GM18858 (cell line): ENCODE measurements at regions not wholly inside any gene's neighbourhood (a gene's known extent, or its start where the extent isn't known, plus 50 kb on each side); places are given as distances from the start of the nearest gene placed in this dataset.

Source experiments
- ATAC-seq: cut with Tn5 transposase; IDR thresholded peaks from one replicate; pipeline ENCODE4 v1.9.1; 2021; ENCODE audit not compliant: unreplicated experiment

DNA sequence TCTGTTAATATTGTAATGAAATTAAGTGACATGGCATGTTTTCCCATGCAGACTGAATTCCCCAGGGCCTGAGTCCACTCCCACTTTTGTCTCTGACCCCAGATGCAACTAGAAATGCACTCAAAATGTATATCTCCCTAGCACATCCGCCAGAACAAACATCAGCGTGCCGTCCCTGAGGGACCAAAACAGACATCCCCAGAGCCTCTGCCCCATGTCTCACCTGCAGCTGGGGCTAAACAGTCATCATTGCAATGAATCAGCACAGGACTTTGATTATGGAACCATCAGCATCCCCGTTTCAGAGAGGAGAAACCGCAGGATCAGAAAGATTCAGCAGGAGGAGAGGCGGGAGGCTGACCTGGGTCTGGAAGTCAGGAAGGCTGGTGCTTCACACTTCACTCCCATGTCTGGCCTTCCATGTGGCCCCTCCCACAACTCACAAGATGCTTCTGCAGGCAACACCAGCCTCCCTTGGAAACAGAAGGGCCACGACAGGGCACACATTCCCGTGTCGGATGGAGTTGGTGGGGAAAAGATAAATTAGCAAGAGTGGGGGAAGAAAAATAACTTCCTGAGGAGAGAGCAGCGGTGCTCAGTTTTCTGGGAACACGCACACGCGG, 130.6 kb upstream of the VSTM2B start:
- no peak for ATAC-seq

DNA sequence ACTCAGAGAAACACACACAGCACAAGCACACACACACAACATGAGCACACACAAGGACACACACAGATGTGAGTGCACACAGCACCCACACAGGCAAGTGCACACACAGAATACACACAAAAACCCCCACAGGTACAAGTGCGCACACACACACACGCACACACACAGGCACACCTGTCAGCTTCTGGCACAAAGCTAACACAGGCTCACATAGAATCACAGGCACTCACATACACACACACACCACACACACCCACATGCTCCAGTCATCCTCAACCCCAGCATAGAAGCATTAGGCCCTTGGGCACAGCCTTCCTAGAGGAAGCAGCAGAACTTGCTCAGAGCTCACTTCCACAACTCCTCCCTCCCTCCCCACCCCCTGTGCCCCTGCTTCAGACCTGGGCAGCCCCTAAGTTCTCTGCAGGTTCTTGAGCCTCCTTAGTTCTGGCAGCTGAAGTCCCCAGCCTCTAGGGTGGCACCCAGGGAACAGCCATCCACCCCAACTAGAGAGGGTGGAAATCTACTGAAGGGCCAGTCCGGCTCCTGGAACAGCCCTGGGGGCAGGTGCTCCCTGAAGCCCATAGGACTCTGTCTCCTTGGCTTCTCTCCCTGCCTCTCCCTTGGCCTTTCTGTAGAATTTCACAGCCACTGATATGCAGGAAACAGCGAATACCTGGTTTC, 129.9 kb upstream of the VSTM2B start:
- no peak for ATAC-seq

DNA sequence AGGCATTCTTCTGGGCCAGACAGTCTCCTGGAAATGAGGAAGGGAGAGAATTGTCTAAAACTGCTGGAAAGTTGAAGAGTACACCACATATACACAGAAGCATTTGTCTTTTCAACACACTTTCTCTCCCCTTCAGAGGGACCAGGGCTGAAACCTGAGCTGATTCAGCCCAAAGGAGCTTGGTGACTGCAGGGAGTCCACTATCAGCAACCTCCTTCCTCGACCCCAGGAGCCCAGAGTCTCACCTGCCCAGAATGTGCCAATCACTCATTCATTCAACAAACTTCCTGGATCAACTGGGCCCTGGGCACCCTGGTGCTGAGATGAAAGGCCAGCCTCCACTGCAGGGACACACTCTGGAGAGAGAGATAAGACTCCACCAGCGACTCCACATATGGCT, 128.9 kb upstream of the VSTM2B start:
- no peak for ATAC-seq

DNA sequence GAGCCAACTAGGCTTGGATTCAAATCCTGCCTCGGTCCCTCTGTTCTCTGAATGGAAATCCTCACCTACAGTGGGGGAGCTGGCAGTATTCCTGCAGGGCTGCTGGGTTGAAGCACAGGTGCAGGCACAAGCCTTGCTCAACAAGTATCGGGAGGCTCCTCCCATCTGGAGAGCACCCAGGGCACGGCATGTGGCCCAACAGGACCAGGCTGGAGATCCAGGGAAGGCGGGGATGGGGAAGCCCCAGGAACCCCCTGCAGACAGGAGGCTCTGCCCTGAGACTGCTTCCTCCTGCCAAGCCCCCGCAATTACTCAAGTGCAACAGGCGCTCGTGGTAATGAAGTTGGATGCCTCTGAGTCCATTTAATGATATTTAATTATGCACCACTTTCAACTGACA, 128.0 kb upstream of the VSTM2B start:
- ATAC-seq: no peak

DNA sequence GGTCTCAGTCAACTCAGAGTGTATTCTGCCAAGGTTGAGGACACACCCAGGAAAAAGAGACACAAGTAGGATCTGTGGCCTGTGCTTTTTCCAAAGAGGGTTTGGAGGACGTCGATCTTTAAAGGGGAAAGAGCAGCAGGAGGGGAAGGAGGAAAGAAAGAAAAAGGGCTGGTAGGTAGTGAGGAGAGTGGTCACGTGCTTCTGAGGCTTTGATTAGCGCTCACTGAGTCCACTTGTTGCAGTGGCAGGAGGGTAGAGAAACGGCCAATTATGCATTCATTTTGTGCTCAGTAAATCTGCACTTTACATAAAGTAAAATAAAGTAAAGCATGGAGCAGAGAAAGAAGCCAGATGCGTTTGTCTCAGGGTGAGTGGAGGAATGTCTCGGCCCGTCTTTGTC, 126.0 kb upstream of the VSTM2B start:
- ATAC-seq: no peak

DNA sequence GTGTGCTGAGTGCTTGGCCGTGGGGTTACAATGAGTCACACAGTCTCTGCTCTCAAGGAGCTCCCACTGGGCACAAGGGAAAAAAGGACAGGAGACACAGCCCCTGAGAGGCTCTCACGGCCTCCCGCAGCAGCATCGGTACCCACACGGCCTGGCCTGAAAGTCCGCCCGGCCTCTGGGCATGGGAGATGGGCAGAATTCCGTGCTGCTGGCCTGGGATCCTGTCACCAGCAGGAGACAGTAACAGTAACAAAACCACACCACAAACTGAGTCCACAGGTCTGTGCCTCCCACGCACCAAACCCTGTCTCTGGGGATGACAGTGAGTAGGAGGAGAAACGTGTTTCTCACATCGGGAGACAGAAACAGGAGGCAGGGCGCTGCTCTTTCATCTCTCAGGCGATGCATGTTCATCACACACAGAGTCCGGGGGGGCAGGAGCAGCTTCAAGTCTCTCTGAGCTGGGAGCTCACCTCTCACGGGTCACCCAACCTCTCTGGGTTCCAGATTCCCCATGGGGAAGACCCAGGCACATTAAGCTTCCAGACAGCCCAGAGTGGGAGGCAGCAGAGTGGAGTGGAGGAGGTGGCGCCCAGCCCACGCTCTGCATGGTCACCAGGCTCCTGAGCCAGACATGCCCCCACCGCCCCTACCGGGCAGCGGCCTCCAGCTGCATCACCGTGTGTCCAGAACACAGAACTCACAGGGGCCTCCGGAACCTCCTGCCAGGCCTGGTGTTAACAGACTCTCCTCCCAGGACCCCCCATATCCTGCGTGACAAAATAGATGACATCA, 124.7 kb upstream of the VSTM2B start:
- ATAC-seq: no peak

DNA sequence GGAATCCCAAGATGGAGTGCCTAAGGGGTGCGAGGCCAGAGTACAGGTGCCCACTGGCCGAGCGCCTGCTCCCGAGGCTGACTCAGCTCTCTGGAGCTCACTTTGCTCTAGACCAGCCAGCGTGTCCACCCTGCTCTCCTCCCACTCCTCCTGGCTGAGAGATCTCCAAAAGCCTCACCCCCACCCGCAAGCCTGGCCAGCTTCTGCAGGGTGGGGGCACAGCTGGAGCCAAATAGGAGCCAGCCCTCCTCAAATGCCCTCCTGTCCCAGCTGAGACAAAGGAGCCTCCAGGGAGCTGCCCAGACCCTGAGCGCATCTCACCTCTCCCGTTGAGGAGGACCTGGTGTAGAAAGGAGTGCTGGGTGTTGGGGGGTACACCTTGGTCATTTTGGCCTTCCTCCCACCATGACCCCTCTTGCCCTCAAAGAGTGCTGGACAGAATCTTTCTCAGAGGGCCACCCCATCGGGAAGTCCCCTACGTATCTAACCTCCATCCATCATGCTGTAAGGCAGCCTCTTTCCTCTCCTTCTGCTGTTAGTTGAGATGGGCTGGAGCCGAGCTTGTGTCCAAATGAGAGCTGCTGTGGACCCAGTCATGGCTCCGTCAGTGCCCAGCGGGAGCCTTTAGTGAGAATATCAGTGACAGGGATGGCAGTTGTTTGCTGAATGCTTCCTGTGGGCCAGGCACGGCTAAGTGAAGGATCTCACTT, 123.9 kb upstream of the VSTM2B start:
- ATAC-seq: no peak

DNA sequence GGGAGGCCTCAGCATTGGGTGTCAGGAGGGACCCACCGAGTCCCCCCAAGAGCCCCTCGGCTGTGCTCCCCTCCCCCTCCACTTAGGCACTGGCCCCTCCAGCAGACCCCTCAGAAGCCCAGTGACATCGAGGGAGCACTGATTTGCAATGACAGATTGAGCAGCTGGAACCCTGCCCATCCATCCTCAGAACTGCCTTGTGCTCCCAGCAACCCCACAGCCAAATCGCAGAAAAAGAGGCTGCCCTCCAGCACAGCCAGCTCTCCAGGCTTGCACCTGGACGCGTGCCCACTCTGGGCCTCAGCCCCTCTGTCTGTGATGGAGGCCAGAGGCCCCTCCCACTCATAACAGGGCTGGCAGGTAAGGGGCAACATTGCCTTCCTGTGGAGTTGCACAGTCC, 123.2 kb upstream of the VSTM2B start:
- no peak for ATAC-seq

DNA sequence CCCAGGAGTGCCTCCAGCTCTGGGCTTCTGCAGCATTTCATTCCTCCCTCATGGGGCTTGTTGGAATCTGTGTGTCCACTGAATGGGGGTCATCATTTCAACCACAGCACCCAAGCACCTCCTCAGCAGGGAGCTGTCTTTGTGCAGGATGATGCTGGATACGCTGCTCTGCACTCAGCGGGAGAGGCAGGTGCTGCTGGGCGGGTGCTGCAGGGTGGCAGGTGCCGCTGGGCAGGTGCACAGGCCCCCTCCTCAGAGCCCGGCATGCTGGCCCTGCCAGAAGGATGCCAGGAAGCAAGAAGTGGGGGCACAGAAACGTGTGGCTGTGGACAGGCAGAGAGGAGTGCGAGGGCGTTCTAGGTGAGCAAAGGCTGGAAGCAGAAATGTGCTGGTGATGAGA, 121.8 kb upstream of the VSTM2B start:
- ATAC-seq: no peak

DNA sequence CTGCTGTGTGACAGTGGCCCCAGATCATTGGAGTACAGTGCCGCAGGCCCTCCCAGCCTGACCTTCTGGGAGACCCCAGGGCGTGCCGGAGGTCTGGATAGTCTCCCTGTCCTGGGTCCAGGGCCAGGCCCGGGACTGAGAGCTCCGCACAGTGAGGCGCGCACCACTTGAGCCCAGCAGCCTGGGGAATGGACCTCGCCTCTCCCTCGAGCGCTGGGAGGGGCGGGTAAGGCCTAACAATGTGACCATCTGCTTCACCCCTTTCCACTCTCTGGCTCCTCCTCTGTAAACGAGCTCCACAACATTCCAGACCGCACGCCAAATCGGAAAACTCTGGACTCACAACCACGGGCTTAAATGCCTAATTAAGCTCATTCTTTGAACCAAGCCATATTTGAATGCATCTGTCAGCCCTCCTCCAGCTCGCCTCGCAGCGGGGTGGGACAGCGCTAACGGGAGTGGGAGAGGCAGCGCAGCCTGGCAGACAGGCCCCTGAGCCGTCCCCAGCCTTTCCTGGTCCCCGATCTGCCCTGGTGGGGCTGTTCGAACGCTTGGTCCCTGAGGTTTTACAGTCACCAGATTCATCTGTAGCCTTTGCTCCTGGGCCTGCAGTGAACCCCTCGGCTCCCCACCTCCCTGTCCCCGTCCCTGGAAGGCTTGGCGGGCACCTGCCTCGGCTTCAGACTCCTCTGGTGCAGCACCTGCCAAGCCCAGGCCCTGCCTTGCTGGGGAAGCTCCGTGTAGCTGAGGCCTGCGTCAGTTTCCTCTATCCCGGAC, 120.7 kb upstream of the VSTM2B start:
- ATAC-seq: no peak

DNA sequence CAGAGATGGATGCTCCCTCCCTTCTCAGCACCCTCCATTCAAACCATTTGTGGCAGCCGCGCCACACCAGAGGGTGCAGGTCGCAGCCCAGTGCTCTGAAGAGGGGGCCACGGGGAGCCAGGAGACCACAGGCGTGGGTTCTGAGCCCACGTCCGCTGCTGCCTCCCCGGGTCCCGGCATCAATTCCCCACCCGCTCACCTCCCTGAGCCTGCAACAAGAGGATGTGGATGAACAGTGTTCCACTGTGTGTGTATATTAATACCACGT, 120.1 kb upstream of the VSTM2B start:
- ATAC-seq: no peak

DNA sequence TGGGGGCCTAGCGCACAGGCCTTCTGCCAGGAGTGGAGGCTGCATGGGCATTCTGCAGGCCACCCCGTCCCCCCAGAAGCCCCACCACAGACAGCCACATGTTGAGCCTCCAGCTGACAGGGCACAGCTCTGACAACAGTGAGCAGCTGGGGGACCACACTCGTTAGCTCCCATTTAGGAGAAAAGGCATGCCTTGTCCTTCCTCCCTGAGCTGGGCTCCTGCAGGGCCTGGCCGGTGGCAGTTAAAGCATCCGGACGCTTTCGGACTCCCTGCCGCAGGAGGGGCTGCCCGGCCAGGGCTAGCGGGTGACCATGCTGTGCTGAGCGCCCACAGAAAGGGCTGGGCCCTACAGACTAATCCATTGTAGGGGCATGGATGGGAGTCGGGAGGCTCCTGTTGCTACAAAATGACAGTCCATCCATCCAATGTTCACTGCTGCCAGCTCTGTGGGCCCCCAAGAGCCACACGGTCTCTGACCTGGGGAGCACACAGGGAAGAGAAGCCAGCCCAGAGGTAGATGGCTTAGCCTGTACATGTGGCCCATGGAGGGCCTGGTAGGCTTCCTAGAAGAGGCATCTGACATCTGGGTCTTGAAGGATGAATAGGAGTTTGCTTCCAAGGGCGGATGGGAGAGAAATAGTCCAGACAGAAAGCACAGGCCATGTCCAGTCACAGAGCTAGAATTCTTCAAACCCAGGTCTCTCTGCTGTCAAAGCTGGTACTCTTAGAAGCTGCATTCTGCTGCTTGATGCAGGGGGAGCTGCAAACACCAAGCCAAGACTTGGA, 116.5 kb upstream of the VSTM2B start:
- no peak for ATAC-seq

DNA sequence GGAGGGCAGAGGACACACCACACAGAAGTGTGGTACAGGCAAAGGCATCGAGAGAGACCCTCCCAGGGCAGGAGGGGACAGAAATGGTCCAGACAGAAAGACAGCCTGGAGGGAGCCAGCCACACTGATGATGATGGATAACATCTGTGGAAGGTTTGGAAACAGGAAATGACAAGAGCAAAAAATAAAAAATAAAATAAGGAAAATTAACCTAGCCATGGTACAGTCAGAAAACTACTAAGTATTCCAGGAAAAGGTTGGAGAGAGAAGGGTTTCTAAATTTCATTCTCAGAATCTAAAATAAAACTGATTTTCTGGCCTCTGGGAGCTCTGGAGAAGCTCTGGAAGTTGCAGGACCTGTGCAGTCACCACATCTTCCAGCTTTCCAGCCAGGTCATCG, 115.2 kb upstream of the VSTM2B start:
- ATAC-seq: no peak

DNA sequence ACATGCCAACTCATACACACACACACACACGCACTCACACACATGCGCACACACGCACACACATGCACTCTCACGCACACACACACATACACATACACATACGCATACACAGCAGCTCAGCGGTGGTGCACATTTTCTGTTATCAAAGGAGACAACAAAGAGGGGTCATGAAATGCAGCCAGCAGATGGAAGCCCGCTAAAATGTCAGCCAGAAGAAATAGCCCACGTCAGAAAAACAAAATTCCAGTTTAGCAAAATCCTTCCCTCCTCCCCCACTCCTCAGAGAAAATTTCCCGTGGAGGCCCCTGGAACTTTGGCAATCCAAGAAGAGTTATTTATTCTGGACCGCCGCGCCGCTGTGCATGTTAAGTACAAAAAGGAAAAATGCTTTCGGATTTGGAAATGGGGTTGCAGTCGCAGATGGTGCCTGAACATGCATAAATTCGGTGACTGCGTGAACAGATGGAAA, 114.6 kb upstream of the VSTM2B start:
- no peak for ATAC-seq

DNA sequence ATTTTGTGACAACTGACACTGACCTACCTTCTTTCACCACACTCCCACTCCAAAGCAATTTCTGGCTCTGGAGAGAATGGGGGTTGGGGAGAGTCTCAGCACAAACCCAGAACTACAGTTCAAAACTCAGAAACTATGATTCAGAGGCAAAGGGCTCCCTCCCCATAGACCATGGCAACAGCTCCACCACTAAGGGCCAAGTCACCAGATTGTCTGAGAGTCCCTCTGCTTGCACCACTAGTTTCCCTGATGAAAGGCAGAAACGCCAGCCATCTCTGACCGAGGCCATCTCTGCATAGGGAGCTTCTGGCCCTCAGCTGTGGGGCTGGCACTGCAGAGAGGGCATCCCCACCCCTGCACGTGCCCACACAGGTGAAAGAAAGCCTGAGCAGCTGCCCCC, 112.4 kb upstream of the VSTM2B start:
- no peak for ATAC-seq

DNA sequence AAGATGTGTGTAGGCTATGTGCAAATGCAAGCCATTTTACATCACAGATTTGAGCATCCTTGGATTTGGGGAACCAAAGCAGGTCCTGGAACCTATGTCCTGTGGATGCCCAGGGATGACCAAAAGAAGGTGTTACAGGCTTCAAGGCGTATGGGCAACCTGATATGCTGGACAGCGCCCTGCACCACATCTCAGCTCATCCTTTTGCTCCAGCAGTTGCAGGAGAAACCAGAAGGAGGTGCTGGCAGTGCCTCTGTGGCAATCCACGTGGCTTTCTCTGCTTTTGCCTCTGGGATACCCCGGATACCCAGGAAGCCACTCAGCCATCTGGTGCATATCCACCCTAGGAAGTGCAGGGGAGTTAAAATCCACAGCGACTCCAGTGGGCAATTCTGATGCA, 110.3 kb upstream of the VSTM2B start:
- ATAC-seq: no peak

DNA sequence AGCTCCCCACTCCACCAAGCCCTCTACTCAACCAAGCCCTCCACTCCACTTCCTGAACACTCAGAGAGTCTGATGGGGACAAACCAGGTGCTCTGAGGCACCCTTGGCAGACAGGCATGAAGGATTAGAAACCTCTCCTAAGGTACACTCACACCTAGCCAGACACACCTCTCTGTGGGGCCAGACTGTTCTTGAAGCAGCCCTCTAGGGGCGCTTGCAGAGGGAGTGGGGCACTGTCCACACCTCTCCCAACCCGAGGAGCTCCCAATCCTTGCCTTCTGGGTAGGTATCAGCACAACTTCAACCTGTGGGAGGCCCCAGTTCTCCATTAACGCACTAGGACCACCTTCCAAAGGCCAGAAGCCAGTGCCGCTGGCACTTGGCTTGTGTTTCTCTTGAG, 108.7 kb upstream of the VSTM2B start:
- ATAC-seq: no peak

DNA sequence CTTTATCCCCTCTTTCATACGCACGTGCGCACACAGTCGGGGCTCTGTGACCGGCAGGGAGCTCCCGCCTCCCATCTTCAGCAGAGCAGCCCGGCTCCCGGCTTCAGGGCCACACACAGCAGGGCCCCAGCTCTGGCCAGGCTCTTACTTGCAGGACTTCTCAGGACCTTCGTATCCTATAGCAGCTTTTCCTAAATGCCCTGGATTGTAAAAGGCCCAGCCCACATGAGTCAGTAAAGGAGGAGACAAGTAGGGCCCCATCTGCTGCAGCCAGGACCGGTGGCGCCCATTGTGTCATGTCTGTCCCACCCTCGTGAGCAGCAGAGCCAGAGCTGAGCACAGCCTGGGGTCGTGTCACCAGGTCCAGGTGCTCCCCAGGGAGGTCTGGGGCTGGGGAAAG, 107.6 kb upstream of the VSTM2B start:
- ATAC-seq: no peak

DNA sequence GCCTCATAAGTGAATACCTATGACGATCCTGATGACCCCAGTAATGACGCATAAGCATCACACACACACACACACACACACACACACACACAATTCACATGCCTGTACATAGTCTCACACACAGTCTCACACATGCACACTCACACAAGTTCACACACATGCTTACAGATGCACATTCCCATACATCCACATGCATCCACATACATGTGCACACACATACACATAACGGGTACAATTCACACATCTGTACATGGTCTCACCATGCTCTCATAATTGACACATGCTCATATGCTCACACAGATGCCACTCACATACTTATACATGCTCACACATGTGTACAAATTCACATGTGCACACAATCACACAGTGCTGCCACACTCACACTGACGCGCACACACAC, 105.7 kb upstream of the VSTM2B start:
- ATAC-seq: no peak

DNA sequence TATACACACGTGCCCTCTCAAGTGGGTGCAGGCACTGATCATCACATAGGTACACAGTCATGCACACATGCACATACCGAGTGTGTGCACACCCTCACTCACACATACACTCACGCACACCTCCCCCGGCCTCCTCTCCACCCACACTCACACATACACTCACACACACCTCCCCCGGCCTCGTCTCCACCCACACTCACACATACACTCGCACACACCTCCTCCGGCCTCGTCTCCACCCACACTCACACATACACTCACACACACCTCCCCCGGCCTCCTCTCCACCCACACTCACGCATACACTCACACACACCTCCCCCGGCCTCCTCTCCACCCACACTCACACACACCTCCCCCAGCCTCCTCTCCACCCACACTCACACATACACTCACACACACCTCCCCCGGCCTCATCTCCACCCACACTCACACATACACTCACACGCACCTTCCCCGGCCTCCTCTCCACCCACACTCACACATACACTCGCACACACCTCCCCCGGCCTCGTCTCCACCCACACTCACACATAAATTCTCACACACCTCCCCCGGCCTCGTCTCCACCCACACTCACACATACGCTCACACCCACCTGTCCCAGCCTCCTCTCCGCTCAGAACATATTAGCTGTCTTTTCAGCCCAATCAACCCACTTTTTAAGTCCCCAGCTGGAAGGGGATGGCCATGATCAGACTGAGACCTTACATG, 105.2 kb upstream of the VSTM2B start:
- ATAC-seq: no peak
